ENCODE measurements at regions not wholly inside any gene's neighbourhood (a gene's known extent, or its start where the extent isn't known, plus 50 kb on each side); places are given as distances from the start of the nearest gene placed in this dataset.

DNA sequence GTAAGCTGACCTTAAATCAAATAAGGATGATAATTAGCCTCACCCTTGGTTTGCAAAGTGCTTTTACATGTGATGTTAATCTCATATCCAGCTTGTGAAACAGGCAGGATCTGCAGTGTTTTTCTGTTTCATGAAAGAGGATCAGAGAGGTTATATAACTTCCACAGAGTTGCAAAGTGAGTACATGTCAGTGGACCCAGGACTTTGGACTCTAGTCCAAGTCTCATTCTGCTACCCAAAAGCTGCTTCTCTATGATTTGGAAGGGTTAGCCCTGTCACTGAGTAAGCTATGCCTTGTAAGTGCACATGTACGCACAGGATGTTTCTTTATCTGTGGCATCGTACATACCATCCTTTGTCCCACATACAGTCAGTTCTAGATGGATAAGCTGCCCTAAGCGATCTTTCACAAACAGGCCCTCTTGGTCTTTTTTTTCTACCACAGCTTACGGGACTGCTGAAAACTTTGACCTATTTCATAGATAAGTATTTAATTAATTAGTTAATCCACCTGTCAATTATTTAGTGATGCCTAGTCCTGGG is 322.9 kb downstream of the TMEM38B start:
- no peak for TF ChIP-seq JUN (IDR thresholded peaks at IDR 0.05; ENCODE audit: low read depth, low read length)
- TF ChIP-seq RAD21 (IDR thresholded peaks at IDR 0.05 in 1 of 2, conservative IDR thresholded peaks at IDR 0.05 in 1 of 2; ENCODE audit: low read depth in 2 of 2, low read length in 2 of 2): no peak
- TF ChIP-seq EZH2 (IDR thresholded peaks at IDR 0.05; ENCODE audit: low read depth, low read length, severe bottlenecking): no peak
- TF ChIP-seq, protein P1, sequence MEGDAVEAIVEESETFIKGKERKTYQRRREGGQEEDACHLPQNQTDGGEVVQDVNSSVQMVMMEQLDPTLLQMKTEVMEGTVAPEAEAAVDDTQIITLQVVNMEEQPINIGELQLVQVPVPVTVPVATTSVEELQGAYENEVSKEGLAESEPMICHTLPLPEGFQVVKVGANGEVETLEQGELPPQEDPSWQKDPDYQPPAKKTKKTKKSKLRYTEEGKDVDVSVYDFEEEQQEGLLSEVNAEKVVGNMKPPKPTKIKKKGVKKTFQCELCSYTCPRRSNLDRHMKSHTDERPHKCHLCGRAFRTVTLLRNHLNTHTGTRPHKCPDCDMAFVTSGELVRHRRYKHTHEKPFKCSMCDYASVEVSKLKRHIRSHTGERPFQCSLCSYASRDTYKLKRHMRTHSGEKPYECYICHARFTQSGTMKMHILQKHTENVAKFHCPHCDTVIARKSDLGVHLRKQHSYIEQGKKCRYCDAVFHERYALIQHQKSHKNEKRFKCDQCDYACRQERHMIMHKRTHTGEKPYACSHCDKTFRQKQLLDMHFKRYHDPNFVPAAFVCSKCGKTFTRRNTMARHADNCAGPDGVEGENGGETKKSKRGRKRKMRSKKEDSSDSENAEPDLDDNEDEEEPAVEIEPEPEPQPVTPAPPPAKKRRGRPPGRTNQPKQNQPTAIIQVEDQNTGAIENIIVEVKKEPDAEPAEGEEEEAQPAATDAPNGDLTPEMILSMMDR (IDR thresholded peaks at IDR 0.05; ENCODE audit: control extremely low read depth in 1 of 3, insufficient read depth in 1 of 3, low read depth in 1 of 3, low read length in 3 of 3): no peak
- no peak for TF ChIP-seq CHD1 (IDR thresholded peaks at IDR 0.05; ENCODE audit: low read depth, low read length)
- TF ChIP-seq NRF1 (IDR thresholded peaks at IDR 0.05; ENCODE audit: low read depth, low read length): no peak
- TF ChIP-seq CHD2 (IDR thresholded peaks at IDR 0.05; ENCODE audit: low read length): no peak
- TF ChIP-seq SIN3A (conservative IDR thresholded peaks at IDR 0.05 in 1 of 2, IDR thresholded peaks at IDR 0.05 in 1 of 2; ENCODE audit: low read depth in 1 of 2, low read length in 2 of 2): no peak
- TF ChIP-seq, protein P2, sequence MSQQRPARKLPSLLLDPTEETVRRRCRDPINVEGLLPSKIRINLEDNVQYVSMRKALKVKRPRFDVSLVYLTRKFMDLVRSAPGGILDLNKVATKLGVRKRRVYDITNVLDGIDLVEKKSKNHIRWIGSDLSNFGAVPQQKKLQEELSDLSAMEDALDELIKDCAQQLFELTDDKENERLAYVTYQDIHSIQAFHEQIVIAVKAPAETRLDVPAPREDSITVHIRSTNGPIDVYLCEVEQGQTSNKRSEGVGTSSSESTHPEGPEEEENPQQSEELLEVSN (IDR thresholded peaks at IDR 0.05): no peak
- TF ChIP-seq HDAC6 (IDR thresholded peaks at IDR 0.05; ENCODE audit: low read depth, low read length): no peak

Data from H1 (cell line).